GM21447 (cell line): ENCODE measurements at regions not wholly inside any gene's neighbourhood (a gene's known extent, or its start where the extent isn't known, plus 50 kb on each side); places are given as distances from the start of the nearest gene placed in this dataset.

ENCODE experiments used
- ATAC-seq: cut with Tn5 transposase; IDR thresholded peaks from one replicate; pipeline ENCODE4 v1.9.1; 2021; ENCODE audit not compliant: unreplicated experiment

DNA sequence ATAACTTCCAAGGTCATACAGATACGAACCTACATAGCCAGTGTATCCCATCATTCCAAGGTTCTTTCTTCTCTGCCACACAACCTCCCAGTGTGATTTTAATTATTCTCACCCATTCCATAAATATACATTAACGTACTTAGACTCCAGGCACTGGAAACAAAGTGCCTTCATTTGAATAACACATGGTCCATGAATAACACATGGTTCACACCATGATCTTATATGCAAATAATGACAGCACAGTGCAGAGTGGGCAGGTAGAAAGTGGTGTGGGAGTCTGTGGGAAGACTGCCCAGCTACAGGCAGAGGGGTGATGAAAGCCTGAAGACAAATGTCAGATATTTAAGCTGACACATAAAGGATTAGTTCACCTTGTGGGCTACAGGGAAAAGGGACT, 425.2 kb downstream of the HACE1 start:
- ATAC-seq: no peak

DNA sequence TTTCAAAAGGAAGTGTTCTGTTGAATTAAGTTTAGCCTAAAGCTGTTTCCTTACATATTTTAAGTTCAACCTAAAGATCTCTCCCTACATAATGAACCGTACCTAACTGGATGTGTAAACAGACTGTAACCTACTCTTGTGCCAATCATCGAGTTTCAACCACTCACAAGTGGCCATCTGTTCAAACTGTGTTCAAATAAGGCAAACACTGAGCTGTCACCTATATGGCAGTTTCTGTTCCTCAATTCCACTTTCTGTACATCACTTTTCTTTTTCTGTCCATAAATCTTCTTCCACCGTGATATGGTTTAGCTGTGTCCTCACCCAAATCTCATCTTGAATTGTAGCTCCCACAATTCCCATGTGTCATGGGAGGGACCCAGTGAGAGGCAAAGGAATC, 428.6 kb downstream of the HACE1 start:
- ATAC-seq: no peak

DNA sequence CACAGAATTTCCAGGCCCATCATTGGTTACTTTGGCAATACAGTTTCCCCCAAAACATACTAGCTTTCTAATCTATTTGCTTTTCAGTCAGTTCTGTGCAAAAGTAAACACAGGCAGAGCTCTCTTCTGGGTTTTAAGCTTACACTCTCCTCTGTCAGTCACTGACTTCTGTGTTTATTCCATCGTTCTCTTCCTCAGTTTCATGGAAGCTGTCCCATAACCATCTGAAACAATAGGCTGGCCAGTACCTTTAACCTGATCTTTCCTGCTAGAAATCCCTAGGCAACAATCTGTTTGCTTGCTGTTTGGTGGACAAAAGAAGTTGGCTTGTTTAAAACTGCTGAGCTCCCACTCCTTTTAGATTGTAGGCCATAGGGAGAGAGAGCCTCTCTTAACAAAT, 431.5 kb downstream of the HACE1 start:
- ATAC-seq: no peak

DNA sequence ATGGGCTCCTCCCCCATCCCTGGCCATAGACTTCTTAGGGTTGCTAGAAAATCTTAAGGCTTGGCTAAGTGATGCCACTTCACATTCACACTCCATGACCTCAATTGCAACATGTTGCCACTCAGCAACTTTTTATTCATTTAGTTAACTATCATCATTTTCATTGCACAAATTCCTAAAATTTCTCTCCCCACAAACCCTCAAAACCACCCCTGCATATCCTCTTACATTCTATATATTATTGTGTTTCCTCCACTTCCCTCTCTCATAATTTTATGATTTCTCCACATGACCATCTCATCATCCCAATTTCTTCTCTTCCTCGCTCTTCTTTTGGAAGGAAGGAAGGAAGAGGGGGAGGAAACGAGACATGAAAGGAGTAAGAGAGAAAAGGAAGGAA, 436.0 kb downstream of the HACE1 start:
- ATAC-seq: no peak

DNA sequence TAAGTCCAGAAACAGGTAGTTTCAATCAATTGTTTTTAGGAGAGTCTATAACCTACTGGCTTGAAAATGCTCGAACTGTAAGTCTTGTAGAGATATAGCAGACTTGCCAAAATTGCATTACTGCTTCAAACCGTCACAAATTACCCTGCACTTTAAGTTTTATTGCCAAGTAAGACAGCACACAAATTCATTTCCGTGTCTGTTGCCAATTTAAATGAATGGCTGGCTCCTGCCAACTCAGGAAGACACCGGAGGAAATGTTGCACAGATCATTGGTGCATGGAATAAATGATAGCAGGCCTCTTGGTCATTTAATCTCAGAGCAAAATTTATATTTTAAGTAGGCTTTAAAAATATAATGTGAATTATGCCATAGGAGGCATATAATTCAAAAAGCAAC, 438.1 kb downstream of the HACE1 start:
- no peak for ATAC-seq

DNA sequence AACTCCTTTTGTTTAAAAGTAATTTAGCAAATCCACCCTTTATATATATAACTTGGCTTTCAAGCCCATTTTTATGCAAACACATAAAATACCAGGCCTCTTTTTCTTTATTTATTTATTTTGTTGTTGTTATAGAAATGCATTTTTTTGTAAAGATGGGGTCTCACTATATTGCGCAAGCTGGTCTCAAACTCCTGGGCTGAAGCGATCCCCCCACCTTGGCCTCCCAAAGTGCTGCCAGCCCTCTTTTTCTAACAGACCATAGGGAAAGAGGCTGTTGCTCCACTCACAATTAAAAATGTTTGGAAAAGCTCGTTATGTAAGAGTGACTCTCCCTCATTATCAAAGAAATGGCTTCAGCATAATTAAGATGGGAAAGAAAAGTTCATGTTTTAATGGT, 440.9 kb downstream of the HACE1 start:
- ATAC-seq: no peak

DNA sequence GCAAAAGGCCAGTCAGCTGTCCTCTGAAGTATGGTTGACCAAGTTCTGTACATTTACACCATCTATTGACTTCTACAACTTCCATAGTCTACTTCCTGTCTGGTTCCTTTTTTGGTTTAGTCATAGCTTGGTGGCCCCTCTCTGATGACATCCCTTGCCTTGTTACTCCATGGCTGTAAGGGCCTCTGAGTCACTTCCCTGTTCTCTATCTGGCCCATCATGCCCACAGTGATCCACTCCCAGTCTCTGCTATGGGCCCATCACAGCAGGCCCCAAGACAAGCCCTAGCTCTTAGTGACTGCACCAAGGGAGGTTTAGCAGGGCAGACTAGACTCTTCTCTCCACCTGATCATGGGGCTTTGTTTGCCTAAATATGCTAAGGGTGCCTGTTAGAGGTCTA, 441.6 kb downstream of the HACE1 start:
- ATAC-seq: no peak

DNA sequence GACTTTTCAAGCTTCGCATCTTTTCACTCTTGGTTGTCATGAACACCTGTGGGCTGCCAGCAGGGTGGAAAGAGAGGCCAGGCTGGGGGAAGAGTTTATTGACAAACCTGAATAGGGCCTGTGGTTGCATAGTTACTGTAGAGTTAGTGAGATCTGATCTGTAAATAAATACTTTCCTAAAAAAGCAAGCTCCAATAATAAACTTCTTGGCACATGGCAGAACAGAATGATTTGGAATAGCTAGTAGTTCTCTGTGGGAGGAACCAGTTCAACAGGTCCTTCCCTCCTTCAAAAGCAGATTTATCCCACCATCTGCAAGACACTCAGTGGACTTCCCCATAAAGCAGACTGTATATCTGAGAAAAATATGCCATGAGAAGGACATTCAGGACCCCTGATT, 445.0 kb downstream of the HACE1 start:
- no peak for ATAC-seq

DNA sequence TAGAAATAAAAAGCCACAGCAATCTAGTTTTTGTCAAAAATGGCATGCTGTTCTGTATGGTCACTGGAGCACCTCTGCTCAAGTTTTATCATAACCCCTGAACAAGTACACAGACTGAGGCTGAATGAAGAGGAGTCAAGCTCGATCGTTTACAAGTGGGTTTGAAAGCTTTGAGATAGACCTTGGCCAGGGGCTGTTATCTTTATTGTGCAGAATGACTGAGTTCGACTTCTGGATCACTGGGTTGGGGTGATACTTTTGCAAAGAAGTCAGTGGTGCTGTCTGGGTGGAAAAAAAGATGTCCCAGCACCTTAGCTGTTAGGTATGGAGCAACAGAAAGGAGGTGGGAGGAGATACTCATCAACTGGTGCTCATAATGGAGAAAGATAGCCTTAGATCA, 446.0 kb downstream of the HACE1 start:
- no peak for ATAC-seq

DNA sequence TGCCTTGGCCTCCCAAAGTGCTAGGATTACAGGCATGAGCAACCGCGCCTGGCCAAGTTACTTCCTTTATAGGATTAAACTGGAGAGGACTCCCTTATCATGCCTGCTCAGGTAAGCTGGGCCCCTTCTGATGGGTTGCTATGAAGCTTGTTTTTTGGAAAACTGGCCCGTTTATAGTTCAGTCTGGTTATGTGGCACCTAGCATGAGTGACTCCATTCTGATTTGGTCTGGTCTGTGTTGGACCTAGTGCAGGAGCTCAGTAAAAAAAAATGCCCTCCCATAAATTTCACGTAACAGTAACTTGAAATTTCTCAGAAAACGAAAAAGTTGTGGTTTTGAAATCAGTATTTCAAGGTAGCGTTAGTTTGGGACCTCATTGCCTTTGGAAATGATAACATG, 448.4 kb downstream of the HACE1 start:
- no peak for ATAC-seq

DNA sequence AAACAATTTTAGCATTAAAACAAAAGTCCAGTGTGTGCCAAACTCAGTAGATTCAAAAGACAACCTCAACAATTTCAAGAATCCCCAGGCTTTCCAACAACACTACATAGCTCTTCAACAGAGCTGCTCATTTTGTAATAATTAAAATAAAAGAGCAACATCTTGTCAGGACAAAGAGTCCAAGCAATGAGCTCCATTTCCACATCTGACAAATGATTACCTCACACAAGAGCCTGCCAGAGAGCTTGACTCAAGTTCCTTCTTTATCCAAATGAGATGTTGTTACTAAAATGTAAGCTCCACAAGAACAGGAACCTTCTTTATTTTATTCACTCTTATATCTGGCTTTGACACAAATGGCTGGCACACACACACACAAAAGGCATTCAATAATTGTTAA, 449.8 kb downstream of the HACE1 start:
- ATAC-seq: no peak

DNA sequence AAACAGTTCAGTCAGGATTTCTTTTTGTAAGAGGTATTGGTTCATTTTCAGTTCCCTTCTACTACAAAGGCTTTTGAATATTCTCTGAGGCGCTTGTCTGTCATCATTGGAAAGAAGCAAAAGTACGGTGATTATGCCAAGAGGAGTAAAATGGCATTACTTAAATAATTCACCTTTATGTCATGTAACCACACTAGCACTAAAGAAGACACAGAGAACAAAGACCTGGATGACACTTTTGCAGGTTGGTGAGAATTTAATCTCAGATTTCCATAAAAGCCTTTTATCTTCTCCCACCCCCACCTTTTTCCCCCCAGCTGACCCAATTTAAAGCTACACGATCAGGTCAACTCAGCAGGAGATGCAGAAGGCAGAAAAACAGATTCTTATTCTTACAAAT, 451.8 kb downstream of the HACE1 start:
- no peak for ATAC-seq

DNA sequence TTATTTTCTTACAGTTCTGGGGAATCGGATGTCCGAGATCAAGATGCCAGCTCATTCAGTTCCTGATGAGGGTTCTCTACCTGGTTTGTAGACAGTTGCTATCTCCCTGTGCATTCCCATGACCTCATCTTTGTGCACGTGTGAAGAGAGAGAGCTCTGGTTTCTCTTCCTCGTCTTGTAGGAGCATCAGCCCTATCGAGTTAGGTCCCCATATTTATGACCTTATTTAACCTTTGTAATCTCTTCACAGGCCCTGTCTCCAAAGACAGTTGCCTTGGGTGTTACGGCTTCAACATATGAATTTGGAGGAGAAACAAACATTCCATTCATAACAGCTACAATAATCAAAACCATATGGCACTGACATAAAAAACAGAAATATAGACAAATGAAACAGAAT, 455.3 kb downstream of the HACE1 start:
- no peak for ATAC-seq

DNA sequence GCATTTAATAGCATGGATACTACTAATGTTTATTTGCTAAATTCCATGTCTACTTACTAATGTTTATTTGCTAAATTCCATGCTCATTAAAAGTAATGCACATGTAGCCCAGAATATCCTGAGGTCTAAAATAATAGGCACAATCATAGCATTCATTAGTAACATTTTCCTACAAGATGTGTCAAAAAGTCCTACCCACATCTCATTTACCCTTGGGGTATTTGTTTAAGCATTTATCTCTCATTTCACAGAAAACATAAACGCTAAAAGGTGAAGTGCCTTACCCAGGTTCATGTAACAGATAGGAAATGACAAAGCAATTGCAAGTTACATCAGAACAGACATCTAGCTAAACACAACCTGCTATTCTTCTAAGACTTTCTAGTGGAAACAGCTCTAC, 457.1 kb downstream of the HACE1 start:
- no peak for ATAC-seq

DNA sequence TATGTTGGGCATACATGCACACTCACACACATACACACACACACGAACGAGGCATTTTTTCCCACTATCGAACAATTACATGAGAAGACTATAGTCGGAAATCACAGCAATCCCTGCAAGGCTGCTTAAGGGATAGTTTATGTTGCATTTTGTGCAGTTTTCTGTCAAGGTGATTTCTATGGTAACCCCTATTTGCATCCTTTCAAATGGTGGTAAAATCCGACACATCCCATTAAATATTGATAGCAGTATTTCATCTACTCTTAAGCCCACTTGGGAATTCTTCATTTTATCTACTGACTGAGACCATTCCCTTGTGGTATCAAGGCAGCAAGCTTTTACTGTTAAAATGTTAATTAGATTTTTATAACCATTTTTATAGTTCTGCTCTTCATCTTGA, 457.8 kb downstream of the HACE1 start:
- no peak for ATAC-seq

DNA sequence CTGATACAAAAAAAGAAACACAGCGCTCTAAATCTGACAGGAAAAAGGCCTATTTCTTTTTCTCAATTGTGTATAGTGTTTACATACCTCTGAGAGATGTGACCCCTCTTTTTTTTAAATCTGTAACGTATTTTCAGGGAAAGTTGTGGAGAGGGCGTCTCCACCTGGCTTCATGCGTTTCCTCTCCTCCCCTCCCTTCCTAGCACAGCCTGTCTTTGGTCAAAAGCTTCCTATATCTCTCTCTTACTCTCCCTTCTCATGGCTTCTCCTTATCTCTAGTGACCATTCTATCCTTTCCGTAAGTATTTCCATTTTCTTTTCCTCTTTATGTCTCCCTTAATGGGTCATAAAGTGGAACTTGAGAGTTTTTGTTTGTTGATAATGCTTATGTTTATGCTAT, 458.9 kb downstream of the HACE1 start:
- ATAC-seq: no peak

DNA sequence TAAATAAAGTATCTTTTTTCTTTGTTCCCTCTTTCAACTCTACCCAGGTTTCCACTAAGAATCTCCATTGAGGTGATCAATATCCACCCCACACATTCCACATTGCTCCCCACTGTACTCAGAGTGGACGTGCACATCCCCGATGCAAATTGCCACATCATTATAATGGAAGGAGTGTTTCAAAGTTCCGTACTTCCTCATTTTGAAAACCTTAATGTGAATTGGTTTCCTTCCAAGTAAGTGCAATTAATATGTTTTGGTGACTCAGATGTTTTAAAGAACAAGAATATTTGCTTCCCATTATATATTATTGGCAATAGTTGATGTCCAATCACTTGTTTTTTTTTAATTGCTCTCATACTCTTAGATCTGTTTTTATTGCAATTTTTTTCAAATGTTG, 463.6 kb downstream of the HACE1 start:
- ATAC-seq: no peak

DNA sequence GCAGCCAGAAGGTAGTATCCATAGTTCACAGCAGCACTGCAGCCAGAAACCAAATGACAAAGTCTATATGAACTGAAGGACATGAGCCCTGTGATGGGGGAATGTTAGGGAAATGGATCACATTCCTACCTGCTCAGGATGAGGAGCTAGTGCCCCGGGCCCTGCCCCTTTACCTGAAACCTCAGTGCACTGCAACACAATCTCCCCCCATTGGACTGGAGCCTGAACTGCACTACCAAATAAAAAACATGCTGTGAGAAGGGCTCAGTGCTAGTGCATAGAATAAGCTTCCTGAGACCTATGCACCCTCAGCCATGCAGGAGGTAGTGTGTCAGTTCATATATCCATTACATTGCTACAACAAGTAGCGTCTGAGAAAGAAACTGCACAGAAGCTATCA, 477.8 kb downstream of the HACE1 start:
- ATAC-seq: no peak

DNA sequence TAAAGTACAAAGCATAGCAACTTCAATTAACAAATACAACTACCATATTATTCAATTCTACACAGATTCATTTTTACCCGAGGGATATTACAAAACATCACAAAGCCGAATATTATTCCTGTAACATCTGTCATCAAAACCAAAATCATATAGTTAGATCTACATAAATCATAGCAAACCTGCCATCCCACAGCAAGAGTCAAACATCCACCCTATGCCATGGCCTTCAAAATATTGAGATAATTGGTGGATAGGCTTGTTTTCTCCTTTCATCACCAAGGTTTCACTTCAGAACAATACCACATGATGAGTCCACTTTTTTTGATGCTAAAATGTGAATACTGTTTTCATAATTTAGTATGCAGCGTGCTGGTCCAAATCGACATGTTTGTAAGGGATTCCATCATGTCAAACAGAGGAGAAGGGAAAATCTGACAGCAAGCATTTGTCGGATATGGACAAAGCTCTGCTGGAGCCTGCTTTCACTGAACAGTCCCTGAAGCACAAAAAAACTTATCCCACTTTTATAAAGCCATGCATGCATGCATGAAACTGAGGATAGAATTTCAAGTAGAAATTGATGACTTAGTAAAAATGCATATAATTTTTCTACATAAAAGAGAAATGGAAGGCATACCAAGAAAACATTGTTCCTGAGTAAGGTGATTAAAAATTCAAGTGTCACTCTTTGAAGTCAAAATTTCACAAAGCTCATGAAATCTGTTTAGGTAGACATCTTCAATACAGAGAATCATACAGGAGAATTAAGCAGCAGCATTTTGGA, 494.1 kb downstream of the HACE1 start:
- no peak for ATAC-seq

DNA sequence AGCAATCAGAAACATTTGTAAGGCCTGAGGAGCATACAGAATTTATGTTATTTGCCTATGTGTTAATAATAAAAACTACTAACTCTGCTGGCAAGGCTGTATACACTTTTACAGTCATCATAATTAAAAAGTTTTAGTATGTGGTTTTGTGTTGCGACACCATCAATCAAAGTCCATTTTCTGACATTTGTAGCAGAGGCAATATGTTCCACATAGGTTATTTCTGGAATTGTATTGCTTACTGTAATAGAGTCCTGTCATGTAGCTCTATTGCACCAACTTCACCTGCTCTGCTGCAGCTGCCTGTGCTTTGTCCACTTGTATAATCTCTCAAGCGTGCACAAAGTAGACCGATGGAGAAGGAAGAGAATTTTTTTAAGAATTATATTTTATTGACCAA, 501.8 kb downstream of the HACE1 start:
- no peak for ATAC-seq

DNA sequence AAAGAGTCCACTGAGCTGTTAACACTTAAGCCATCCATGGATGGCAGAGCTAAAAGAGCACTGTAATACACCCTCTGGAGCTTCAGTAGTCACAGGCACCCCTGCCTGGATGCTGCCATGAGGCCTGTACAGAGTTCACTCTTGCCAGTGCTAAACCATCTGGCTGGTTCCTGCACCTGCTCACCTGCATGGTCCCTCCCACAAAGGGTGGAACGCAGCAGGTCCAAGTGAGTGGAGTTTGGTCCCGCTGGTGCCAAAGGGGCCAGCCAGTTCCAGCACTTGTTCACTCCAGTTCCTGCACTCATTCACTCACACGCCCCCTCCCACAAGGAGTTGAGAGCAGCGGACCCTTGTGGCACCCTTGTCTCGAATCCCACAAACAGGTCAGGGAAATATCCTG, 503.5 kb downstream of the HACE1 start:
- no peak for ATAC-seq

DNA sequence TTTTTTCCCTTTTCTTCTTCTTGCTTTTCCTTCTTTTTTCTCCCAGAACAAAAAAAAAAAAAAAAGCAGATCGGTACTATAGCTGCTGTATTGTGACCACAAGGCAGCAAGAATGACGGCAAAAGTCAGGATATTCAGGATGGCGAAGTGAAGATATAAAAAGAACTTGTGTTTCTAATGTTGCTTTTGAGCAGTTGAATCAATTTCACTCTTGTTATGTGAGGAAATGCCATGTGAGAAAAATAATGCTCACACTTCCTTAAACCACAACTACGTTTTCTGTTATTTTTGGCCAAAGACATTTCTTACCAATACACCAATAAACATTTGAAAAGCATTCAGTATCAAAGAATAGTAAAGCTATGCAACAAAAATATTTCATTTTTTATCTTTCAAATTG, 510.5 kb downstream of the HACE1 start:
- ATAC-seq: no peak

DNA sequence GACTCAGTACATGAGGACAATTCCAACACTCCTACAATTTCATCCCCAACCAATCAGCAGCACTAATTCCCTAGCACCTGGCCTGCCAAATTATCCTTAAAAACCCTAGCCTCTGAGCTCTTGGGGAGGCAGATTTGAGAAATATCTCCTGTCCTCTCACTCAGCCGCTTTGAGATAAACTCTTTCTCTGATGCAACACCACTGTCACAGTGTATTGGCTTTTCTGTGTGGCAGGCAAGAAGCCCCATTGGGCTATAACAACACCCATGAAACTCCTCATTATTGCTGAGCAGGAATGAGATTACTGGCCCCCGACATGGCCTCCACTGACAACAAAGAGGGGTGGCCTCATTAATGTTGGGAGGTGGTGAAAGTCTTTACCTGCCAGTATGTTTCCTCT, 515.5 kb downstream of the HACE1 start:
- no peak for ATAC-seq

DNA sequence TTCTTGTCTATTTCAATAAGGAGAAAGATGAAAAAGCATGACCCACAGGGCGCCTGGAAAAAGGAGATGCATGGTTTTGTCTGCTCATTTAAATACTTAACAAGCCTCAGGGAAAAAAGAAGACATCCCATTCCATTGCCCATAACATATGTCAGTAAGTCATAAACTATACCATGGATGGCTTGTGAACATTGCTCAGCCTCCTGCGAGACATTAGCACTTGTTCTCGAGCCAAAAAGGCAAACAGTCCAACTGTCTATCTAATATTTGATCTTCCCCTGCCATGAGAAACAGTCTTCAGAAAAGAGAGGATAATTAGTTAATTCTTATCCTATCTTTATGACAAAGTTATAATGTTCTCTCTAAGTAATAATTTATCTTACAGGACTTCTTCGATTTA, 527.4 kb downstream of the HACE1 start:
- ATAC-seq: no peak
